ENCODE measurements at regions not wholly inside any gene's neighbourhood (a gene's known extent, or its start where the extent isn't known, plus 50 kb on each side); places are given as distances from the start of the nearest gene placed in this dataset.

DNA sequence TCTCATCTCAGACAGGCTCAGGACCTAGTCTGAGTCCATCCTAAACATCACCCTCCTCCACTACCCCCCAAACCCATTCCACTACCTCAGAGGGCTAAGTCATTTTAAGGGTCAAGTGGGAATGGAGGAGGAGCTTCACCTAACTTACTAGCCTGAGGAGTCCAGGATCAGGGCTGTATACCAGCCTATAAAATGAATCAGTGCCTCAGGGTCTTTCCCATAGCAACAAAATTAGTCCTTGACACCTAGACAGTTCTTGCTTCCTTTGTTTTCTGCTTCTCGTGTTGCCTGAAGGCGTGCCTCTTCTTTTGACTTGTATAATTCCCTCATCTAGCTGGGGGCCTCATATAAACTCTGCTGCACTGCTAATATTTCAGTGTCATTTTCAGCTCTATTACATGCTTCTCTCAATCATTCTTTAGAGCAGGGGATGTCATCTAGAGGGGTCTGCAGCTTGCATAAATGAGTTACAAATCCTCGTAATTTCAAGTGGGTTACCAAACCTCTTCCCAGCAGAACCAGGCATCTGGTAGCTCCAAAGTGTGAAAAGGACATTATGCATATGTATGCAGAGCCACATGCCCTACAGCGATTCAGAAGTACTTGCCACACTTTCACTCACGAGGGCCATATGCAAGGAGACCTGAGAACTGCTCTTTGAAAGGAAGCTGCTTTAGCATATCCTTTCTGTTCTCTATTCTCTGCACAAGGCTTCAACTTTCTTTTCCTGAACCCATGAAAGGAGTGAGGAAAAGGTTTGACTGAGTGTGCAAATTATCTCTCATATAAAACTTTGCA, 311.7 kb upstream of the SEMA6D start:
- Histone ChIP-seq H3K4me2 (ENCODE audit: low read depth, low read length, poor library complexity, severe bottlenecking) (no peak overlapping the region), H3K9me2 (replicated peaks; ENCODE audit: insufficient read depth, low read length) (no peaks in the 10 kb centered on the region), H3K4me3 (ENCODE audit: insufficient read depth, low read length, poor library complexity, severe bottlenecking) (no peak overlapping the region), H3K36me3 (ENCODE audit: low read length) (no peaks in the 10 kb centered on the region), H3K79me2 (ENCODE audit: insufficient read depth, low read length) (no peaks in the 10 kb centered on the region), H2AFZ (ENCODE audit: low read depth, low read length, severe bottlenecking) (no peak overlapping the region), H3K9ac (ENCODE audit: low read length) (no peak overlapping the region), H3K27me3 (ENCODE audit: low read length) (no peaks in the 10 kb centered on the region), H4K20me1 (ENCODE audit: low read depth, low read length) (no peaks in the 10 kb centered on the region), H3F3A (ENCODE audit: insufficient read depth) (no peaks in the 10 kb centered on the region), H3K27ac (ENCODE audit: low read depth, low read length) (no peak overlapping the region), H3K9me3 (ENCODE audit: insufficient read depth, low read length) (no peaks in the 10 kb centered on the region)
- TF ChIP-seq, protein P1, sequence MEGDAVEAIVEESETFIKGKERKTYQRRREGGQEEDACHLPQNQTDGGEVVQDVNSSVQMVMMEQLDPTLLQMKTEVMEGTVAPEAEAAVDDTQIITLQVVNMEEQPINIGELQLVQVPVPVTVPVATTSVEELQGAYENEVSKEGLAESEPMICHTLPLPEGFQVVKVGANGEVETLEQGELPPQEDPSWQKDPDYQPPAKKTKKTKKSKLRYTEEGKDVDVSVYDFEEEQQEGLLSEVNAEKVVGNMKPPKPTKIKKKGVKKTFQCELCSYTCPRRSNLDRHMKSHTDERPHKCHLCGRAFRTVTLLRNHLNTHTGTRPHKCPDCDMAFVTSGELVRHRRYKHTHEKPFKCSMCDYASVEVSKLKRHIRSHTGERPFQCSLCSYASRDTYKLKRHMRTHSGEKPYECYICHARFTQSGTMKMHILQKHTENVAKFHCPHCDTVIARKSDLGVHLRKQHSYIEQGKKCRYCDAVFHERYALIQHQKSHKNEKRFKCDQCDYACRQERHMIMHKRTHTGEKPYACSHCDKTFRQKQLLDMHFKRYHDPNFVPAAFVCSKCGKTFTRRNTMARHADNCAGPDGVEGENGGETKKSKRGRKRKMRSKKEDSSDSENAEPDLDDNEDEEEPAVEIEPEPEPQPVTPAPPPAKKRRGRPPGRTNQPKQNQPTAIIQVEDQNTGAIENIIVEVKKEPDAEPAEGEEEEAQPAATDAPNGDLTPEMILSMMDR (IDR thresholded peaks at IDR 0.05; ENCODE audit: insufficient read depth, low read length, poor library complexity, severe bottlenecking) = no peak
- no peak for TF ChIP-seq EZH2phosphoT487 (conservative IDR thresholded peaks at IDR 0.05; ENCODE audit: low read length)

DNA sequence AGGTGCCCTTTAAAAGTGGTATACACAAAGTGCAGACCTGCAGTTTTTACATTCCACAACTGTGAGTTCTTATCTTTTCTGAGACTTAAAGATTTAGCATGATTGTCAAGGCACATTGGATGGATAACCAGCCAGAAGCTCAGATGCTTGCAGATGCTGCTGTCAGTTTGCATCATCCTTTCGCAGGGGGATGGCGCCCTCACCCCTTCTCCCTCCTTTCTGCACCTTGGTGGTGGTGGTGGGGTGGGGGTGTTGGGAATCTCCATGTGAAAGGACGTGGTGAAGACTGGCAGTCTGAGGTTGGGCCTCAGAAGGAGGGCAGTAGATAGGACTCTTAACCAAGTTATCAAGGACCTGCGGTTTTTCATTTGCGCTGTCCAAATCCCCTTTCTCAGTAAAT, 309.6 kb upstream of the SEMA6D start:
- Histone ChIP-seq H4K20me1 (ENCODE audit: low read depth, low read length) (no peaks in the 10 kb centered on the region), H3K4me2 (ENCODE audit: low read depth, low read length, poor library complexity, severe bottlenecking) (no peak overlapping the region), H3K9me2 (replicated peaks; ENCODE audit: insufficient read depth, low read length) (no peaks in the 10 kb centered on the region; the same call in 1 of the 2 replicates), H2AFZ (ENCODE audit: low read depth, low read length, severe bottlenecking) (no peak overlapping the region), H3K79me2 (ENCODE audit: insufficient read depth, low read length) (no peaks in the 10 kb centered on the region), H3K36me3 (ENCODE audit: low read length) (no peaks in the 10 kb centered on the region), H3K27me3 (ENCODE audit: low read length) (no peaks in the 10 kb centered on the region), H3F3A (ENCODE audit: insufficient read depth) (no peaks in the 10 kb centered on the region), H3K27ac (ENCODE audit: low read depth, low read length) (no peak overlapping the region), H3K4me3 (ENCODE audit: insufficient read depth, low read length, poor library complexity, severe bottlenecking) (no peak overlapping the region), H3K9ac (ENCODE audit: low read length) (no peak overlapping the region), H3K9me3 (ENCODE audit: insufficient read depth, low read length) (no peaks in the 10 kb centered on the region)
- no peak for TF ChIP-seq EZH2phosphoT487 (conservative IDR thresholded peaks at IDR 0.05; ENCODE audit: low read length)
- TF ChIP-seq, protein P1 (IDR thresholded peaks at IDR 0.05; ENCODE audit: insufficient read depth, low read length, poor library complexity, severe bottlenecking) = no peak

DNA sequence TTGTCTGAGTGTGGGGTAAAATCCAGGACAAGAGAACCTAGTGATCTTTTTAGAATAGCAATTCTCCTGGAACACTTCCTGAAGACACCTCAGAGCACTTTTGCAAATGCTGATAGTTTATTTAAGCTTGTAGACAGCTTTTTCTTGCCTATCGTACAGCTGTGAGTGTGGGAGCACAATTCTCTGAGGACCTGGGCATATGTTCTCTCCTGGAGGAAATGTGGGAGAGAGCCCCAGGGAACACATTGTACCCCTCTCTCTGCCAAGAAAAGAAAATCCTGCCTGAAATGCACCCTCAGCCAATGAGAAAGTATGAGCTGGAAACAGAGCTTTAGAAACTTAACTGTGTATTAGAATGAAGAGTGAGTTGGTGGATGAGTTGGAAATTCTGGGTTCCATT, 308.3 kb upstream of the SEMA6D start:
- H3K9me2 ChIP-seq (replicated peaks; ENCODE audit: insufficient read depth, low read length) = no peaks in the 10 kb centered on the region; the same call in 1 of the 2 replicates
- H3K27me3 ChIP-seq (ENCODE audit: low read length) = no peaks in the 10 kb centered on the region
- no peak overlapping the region for H2AFZ ChIP-seq (ENCODE audit: low read depth, low read length, severe bottlenecking)
- no peaks in the 10 kb centered on the region for H3K9me3 ChIP-seq (ENCODE audit: insufficient read depth, low read length)
- H3K4me3 ChIP-seq (ENCODE audit: insufficient read depth, low read length, poor library complexity, severe bottlenecking) = no peak overlapping the region
- H3K79me2 ChIP-seq (ENCODE audit: insufficient read depth, low read length) = no peaks in the 10 kb centered on the region
- H3K36me3 ChIP-seq (ENCODE audit: low read length) = no peaks in the 10 kb centered on the region
- no peaks in the 10 kb centered on the region for H4K20me1 ChIP-seq (ENCODE audit: low read depth, low read length)
- TF ChIP-seq EZH2phosphoT487 (conservative IDR thresholded peaks at IDR 0.05; ENCODE audit: low read length) = no peak
- TF ChIP-seq, protein P1 (IDR thresholded peaks at IDR 0.05; ENCODE audit: insufficient read depth, low read length, poor library complexity, severe bottlenecking) = no peak
- H3K4me2 ChIP-seq (ENCODE audit: low read depth, low read length, poor library complexity, severe bottlenecking) = no peak overlapping the region
- no peaks in the 10 kb centered on the region for H3F3A ChIP-seq (ENCODE audit: insufficient read depth)
- H3K9ac ChIP-seq (ENCODE audit: low read length) = no peak overlapping the region
- no peak overlapping the region for H3K27ac ChIP-seq (ENCODE audit: low read depth, low read length)

All from SU-DHL-6 (cell line).